HG02588 (cell line): ENCODE measurements at regions not wholly inside any gene's neighbourhood (a gene's known extent, or its start where the extent isn't known, plus 50 kb on each side); places are given as distances from the start of the nearest gene placed in this dataset.

Experiments used
- ATAC-seq: cut with Tn5 transposase; IDR thresholded peaks from one replicate; pipeline ENCODE4 v1.9.1; 2021; ENCODE audit warnings: mild to moderate bottlenecking, moderate library complexity; ENCODE audit not compliant: unreplicated experiment

DNA sequence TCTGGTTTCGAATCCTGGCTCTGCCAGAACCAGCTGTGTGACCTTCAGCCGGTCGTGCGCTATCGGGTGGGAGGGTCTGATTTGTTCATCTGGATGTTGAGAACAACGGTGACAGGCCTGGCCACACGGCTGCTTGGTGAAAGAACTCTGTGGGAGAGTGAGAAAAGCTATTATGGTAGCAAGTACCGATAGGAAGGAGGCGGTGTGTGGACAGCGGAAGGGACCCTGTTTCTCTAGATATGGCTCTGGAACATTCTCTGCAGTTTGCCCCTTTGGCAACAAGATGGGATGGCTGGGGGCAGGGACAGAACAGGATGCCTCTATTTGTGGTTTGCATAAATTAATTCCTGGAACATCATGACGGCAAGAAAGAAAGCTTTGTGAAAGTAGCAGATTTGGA lies 347.3 kb downstream of the AACS start:
- ATAC-seq, result no peak

DNA sequence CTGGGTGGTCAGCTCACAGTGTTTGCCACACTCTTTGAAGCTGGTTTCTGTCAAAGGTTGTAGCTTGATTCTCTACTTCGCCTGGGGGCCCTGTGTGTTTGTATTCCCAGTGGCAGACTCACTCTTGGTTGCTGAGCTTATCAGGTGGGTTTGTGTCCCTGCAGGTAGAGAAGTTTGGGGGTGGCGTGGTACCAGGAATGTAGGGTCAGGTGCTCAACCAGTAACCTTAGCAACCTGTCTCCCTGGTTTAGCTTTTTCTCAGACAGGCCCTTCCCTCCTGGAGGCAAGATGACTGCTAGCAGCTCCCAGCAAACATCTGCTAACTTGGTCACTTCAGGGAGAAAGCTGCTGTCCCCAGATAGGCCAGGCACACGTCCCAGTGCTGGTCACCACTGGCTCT lies 352.2 kb downstream of the AACS start:
- ATAC-seq, result no peak

DNA sequence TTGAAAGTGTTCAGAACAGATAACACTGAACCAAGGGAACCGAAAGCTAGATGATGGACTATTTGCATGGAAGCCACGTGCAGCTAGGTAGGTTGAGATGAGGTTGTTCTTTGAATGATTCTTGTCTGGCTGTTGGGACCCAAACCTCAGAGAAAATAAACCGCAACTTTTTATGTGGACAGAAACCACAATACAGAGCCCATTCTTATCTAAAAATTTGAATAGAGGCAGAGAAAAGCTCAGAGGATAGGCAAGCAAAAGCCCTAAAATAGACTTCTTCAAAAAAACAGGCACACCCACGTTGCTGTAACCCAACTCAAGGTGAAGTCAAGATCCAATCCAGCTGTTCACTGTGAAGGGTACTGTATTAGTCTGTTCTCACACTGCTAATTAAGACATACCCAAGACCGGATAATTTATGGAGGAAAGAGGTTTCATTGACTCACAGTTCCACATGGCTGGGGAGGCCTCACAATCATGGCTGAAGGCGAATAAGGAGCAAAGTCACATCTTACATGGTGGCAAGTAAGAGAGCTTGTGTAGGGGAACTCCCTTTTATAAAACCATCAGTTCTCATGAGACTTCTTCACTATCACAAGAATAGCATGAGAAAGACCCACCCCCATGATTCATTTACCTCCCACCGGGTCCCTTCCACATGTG lies 353.8 kb downstream of the AACS start:
- peak; percentile 83 for ATAC-seq

DNA sequence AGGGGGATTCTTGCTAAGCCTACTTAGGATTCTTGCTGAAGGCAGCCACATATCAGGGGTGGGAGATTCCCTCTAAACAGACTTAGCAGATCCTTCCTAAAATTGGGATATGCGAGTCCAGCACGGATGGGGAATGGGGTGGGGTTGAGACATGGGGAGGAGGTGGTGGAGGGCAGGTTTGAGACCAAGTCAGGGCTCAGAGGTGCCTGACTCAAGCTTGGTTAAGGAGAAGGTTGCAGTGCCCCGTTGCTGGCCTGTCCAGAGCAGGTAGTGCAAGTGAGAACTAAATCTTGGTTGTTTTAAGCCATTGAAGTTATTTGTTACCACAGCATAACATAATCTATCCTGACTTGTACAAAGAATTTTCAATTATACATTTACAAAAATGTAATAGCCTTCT lies 359.7 kb downstream of the AACS start:
- no peak for ATAC-seq

DNA sequence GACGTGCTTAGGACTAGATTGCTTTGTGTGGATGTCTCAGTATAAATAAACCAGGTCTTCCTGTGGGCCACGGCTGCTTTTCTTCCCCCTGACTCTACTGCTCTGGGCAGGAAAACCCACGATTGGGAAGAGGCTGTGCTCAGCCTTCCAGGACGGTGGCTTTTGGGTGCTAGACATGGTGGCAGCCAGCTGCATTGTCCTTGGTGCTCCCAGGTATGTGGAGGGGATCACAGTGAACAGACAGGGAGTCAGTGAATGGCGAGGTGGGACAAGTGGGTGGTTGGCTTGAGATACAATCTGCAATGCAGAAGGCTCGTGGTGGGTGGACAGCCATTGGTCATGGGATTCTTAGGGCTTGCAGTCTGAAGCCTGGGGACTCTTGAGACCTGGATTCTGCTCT lies 366.3 kb downstream of the AACS start:
- no peak for ATAC-seq

DNA sequence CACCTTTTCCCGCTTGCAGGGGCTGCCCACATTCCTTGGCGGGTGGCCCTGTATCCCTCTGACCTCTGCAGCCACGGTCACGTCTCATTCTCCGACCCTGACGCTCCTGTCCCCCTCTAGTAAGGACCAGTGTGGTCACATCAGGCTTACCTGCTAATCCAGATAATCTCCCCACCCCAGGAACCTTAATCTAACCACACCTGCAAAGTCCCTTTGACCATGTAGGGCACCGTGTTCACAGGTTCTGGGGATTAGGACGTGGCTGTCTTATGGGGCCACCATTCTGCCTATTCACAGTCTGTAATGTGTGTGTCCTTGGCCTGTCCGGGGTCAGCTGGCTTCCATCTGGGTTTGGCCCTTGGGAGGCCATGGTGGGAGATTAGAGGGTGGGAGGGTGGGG lies 368.9 kb downstream of the AACS start:
- ATAC-seq, result no peak

DNA sequence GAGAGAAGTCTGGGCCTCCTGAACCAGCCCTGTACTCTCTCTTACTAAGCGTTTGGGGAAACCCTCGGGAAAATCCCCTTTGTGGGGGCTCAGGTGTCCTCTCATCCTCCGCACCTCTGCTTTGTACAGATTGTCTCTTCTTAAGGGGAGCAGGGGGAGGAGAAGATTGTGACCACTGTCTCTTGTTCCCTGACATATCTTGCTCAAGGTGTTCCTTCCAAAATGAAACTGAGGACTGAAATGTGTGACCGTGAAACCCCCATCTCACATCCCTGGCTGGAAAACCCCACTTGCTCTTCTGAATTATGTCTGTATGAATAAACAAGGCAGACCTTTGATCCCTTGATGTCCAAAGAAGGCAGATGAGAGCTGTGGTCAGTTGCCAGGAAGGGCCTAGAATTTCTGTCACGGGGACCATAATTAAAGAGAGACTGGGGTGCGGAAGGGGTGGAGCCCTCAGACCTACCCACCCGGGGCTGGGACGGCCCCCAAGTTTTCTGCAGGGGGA lies 369.8 kb downstream of the AACS start:
- ATAC-seq, result peak; percentile 83

DNA sequence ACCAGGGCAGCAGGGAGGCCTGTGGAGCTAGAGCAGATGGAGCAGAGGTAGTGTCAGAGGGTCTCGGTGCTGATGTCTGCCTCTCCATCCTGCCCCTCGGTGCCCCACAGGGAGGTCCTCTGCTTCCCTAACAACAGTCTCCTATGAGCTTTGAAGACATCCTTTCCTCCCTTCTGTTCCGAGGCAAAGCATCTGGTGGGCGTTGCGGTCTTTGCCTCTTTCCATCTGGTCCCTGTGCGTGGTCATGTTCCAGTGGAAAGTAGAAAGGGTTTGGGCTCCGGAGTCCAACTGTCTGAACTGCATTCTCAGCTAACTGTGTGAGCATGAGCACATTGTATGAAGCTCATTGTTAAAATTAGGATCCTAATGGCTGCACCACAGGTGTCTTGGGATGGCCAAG lies 370.6 kb downstream of the AACS start:
- no peak for ATAC-seq

DNA sequence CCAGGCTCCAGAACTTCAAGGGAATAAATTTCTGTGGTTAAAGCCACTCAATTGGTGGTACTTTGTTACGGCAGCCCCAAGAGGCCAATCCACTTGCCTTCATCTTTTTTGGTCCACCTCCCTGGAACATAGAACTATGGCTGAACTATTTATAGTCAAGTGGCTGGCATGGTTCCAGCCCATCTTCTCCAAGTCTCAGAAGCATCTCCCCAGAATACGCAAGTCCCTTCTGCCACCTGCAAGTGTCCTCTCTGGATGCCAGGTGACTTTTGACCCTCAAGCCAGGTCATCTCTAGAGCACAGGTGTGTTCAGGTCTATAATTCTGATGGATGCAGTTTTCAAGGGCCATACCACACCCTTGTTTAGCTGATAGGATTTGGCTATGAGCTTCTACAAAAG lies 371.5 kb downstream of the AACS start:
- no peak for ATAC-seq

DNA sequence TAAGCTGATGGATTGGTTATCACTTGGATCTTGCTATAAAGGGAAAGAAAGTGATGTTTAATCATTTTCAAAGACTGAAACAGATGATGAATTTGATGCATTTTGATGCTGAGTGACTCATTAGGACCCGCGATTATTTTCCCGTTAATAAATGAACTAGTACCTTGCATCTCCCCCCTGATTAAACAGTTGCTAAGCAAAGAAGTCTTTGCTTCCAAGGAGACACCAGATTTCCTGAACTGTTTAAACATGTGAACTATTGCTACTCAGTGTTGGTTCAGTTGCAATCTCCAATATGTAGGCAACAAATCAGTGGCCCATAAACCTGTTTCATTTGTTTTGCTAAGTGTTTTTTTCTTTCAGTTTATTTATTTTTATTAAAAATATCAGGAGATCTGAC lies 375.2 kb downstream of the AACS start:
- no peak for ATAC-seq

DNA sequence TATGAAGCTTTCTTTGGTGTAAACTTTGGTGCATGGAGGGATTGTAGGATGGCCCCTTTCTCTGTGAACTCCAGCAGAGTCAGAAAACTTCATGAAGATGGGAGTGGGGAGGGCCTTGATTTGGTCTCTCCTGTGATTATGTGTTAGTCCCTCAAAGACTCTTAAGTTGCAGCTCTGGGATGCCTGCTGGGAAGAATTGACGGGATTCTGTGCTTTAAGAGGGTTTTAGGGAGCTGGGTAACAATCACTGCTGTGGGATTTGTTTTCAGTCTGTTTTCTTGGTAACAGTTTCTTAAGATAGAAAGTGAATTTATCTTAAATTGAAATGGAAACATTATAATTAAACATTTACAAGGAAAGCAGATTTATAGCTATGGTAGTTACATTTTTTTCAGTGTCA lies 378.1 kb downstream of the AACS start:
- no peak for ATAC-seq

DNA sequence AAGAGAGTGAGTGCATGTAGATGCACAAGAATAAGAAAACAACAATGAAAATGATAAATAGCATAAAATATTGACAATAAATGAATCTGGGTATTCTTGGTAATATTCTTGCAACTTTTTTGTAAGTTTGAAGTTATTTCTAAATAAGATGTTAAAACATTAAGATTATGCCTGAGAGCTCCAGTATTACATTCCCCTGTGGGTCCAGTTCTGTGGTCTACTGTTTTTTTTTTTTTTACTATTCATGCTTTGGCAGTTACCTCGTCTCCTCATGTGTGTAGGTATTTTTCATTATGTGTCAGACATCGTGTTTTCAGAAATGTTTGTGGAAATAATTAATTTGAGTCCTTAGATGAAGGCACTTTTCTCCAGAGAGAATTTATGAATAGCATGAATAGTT lies 386.2 kb downstream of the AACS start:
- ATAC-seq, result no peak

DNA sequence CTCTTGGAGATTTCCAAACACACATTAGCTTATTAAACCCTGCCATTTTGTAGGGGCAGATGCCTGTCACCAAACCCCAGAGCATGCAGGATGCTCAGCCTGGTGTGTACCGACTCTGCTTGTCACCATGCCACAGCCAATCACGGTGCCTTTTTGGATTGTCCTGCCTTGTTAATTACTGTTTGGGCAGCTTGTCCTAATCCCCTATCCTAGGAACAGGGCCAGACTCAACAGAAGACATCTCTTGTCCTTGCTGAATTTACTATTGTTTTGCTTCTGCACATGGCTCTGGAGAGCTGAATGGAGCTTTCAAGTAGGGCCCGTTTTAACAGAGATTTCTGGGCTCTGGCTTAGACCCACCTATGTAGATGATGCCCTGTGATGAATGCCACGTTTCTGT lies 388.5 kb downstream of the AACS start:
- no peak for ATAC-seq

DNA sequence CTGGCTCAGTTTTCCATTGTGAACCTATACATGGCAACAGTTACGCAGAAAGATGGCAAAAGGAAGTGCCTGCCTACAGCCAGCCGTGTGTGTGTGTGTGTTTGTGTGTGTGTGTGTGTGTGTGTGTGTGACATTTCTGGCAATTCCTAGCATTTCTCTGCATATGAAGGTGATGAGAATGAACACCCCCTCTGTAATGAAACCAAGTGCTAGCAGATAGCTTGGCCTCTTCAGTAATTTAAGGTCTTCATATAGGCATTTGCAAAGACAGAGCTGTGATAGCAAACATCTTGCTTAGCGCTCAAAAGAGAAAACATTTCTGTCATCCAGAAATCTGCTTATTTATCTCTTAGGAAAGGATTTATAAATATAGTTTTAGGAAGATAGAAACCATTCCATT lies 389.1 kb downstream of the AACS start:
- no peak for ATAC-seq

DNA sequence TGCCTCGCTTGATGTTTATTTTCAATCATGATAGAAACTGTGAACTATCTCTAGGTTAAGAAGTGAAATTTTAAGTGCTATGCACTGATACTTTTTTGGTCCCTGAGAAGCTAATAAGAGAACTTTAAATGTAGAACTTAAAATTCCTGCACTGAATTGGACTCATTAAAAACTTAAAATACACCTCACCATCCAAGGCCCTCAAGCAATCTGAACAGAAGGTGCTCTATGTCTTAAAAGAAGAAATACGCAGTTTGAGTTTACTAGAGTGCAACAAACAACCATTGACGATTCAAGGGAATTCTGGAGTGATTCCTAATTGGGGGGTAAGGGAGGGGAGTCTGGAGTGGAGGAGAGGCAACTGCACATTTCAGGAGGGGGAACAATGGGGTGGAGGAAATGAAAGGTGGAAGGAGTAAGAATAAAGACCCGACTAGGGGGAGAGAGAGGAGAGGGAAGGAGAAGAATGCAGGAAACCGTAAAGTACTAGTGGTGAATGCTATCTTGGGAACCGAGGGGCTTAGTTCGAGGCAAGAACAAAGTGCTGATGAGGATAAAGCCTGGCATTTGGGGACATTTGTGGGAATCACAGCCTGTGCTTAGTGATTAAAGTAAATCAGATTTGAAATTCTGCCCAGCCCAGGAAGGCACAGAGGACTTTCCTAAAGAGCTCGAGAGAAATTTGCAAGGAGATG lies 389.7 kb downstream of the AACS start:
- ATAC-seq, result no peak

DNA sequence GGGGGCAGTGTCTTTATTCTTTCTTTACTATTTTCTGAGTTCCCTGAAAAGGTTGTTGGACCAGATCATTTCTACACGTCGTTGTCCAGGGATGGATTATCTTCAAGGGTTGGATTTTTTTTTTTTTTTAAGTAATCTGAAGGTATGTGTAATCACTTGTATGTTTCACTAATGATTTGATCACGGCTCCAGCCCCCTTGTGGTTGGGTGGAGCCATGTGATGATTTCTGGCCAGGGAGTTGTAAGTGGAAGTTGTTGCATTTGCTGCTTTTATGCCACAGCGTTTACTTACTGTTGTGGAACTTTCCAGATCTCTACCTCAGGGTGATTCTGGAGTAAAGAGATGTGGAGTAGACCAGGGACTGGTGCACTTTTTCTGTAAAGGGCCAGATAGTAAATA lies 390.3 kb downstream of the AACS start:
- no peak for ATAC-seq

DNA sequence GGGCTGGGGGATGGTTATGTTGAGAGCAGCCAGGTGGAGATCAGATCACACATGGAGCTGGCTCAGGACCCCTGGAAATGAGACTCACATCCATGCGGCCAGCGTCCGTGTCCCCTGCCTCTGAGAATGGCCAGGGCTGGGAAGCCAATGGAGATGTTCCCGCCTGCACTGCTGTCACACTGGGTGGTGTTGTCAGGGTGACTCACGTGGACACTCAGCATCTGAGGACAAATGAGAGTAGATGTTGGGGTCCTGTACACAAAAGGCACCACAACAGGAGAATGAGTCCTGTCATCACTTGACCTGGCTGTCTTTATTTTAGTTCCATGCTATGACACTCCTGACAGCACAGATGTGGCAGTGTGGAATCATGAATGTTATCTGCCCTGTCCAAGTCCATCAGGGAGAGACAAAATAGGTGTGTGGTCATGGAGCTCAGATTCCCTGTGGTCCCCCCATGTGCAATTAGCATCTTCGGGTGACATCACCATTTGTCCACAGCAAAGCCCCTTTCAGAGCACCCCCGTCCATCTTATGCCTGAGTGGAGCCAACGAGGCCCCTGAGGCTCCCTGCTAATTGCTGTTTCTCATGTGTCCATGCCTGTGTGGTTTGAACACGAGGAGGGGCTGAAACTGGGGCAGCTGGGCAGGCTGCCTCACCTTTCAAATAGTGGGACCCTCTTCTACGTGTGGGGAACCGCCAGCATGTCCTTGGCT lies 393.5 kb downstream of the AACS start:
- no peak for ATAC-seq

DNA sequence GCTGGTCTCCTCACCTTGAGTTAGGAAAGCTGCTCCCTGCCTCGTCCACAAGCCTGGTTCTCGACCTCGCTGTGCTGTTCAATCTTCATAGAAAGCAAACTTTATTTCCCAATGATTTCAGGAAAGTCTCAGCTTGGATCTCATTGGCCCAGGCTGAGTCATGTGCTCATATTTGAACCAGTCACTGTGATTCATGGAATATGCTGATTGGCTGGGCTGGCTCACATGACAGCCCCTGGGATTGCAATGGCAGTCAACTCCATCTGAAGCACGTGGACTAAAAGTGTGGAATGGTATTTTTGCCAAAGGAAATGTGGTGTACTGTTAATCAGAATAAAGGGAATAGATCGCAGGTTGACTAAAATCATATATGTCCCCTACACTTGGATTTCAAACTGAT lies 396.6 kb downstream of the AACS start:
- no peak for ATAC-seq

DNA sequence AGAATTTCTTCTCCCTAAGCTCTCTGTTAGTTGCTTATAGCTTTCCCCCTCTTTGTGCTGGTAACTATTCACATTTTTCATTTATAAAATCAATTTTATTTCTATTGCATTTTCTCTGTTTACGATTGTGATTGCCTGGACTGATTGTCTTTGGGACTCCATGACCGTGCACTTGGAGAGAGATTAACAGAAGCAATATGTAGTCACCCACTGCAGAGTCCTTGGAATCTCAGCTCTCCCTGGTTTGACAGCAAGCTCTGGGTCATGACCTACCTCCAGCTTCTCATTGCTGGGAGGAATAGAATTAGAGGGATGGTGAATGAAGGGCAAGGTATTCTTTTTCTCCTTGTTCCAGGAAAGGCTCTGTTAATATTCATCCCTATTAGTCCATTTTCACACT lies 398.2 kb downstream of the AACS start:
- ATAC-seq, result no peak

DNA sequence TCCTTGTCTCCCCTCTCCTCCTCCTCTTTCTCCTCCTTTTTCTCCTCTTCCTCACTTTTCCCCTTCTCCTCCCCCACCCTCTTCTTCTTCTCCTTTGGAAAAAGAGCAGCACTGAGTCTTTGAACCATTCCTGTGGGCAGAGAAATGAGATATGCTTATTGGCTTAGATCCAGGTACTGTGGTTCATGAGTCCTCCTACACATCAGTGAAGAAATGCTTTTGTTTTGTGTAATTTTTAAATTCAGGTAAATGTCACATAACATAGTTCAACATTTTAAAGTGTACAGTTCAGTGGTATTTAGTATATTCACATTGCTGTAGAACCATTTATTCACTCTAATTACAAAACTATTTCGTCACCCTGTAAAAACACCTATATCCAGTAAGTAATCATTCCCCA lies 402.1 kb downstream of the AACS start:
- no peak for ATAC-seq

DNA sequence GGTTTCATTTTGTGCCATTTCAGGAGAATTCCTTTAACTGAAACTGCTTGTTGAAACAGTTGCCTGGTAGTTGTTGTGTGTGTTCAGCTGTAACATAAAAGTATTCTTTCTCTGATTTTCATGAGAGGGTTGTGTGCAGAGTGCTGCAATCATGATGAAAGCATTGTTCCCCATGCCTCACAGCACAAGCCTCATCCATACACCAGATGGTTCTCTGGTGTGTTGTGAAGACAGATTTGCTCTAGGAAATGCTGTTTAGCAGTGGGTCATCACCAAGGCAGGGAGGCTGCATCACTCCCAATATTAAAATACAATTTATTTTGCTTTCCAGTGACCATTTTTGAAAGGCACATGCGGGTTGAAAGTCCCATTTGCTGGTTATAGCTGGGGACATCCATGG lies 404.4 kb downstream of the AACS start:
- no peak for ATAC-seq
